RWPE2 (cell line): ENCODE measurements at regions not wholly inside any gene's neighbourhood (a gene's known extent, or its start where the extent isn't known, plus 50 kb on each side); places are given as distances from the start of the nearest gene placed in this dataset.

Source experiments
- ATAC-seq: fragments of 200-7000 bp; cut with Tn5 transposase; 3 replicates; pipeline ENCODE4 v1.9.1; 2021; ENCODE audit warnings: low read depth
- DNase-seq: peaks from one replicate; pipeline ENCODE4 v3.0.0-alpha.2; 2020; ENCODE audit warnings: low spot score
- H3K27ac ChIP-seq: fragments of 450-650 bp; 2 replicates; pipeline ENCODE4 v1.5.1; 2017; ENCODE audit warnings: mild to moderate bottlenecking; ENCODE audit not compliant: poor library complexity, severe bottlenecking
- H3K27me3 ChIP-seq: fragments of 250-450 bp; sonication (Bioruptor Pico); 2 replicates; pipeline ENCODE4 v1.5.1; 2021; ENCODE audit warnings: mild to moderate bottlenecking, moderate library complexity; ENCODE audit not compliant: insufficient read depth, poor library complexity, severe bottlenecking
- H3K36me3 ChIP-seq: fragments of 250-450 bp; sonication (Bioruptor Pico); 2 replicates; pipeline ENCODE4 v1.5.1; 2020; ENCODE audit warnings: low read depth, mild to moderate bottlenecking, moderate library complexity
- H3K4me1 ChIP-seq: fragments of 250-450 bp; sonication (Bioruptor Pico); 2 replicates; pipeline ENCODE4 v1.5.1; 2021; ENCODE audit warnings: mild to moderate bottlenecking, moderate library complexity; ENCODE audit not compliant: insufficient read depth, poor library complexity, severe bottlenecking
- H3K4me3 ChIP-seq: fragments of 250-450 bp; sonication (Bioruptor Pico); 2 replicates; pipeline ENCODE4 v1.5.1; 2021; ENCODE audit warnings: mild to moderate bottlenecking, moderate library complexity; ENCODE audit not compliant: severe bottlenecking
- H3K9me3 ChIP-seq: fragments of 250-450 bp; sonication (Bioruptor Pico); 2 replicates; pipeline ENCODE4 v1.5.1; 2021; ENCODE audit warnings: mild to moderate bottlenecking, moderate library complexity; ENCODE audit not compliant: severe bottlenecking
- TF ChIP-seq, protein P1 (sequence below): fragments of 450-650 bp; IDR thresholded peaks from one replicate; pipeline ENCODE4 v1.5.1; 2017; ENCODE audit warnings: mild to moderate bottlenecking, moderate library complexity; ENCODE audit not compliant: poor library complexity, severe bottlenecking

DNA sequence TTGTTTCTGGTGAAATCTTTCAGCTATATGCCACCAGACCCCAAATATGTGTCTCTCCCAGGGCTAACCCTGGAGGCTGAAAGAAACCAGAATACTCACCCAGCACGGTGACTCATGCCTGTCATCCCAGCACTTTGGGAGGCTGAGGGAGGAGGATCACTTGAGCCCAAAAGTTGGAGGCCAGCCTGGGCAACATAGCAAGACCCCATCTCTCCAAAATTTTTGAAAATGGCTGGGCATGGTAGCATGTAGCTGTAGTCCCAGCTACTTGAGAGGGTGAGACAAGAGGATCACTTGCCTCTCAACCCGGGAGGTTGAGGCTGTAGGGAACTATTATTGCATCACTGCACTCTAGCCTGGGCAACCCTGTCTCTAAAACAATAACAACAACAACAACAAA is 76.1 kb upstream of the UQCRFS1 start:
- DNase-seq (no peak), ATAC-seq (no peak)
- Histone ChIP-seq H3K4me1 (peaks cover 2% of the 10 kb centered on the region), H3K36me3 (no peaks in the 10 kb centered on the region), H3K27me3 (no peaks in the 10 kb centered on the region), H3K27ac (no peak overlapping the region), H3K4me3 (no peak overlapping the region), H3K9me3 (no peaks in the 10 kb centered on the region)
- TF ChIP-seq, protein P1, sequence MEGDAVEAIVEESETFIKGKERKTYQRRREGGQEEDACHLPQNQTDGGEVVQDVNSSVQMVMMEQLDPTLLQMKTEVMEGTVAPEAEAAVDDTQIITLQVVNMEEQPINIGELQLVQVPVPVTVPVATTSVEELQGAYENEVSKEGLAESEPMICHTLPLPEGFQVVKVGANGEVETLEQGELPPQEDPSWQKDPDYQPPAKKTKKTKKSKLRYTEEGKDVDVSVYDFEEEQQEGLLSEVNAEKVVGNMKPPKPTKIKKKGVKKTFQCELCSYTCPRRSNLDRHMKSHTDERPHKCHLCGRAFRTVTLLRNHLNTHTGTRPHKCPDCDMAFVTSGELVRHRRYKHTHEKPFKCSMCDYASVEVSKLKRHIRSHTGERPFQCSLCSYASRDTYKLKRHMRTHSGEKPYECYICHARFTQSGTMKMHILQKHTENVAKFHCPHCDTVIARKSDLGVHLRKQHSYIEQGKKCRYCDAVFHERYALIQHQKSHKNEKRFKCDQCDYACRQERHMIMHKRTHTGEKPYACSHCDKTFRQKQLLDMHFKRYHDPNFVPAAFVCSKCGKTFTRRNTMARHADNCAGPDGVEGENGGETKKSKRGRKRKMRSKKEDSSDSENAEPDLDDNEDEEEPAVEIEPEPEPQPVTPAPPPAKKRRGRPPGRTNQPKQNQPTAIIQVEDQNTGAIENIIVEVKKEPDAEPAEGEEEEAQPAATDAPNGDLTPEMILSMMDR = no peak

DNA sequence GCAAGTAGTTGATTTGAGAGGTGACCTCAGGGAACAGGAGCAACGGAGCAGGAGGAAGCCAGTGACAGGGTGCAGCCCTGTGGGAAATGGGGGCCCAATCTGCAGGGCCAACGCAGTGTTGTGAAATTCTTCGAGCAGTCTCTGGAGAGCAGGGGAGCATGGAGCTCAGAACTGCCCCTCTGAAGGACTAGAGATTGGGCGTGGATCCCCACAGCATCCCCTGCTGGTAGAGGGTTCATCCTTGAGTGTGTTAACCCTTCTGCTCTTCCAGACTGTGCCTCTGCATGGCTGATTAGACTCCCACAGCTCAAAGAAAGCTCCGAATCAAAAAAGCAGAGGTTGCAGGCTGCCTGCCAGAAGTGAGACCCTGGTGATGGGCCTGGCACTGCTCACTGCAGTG is 77.9 kb upstream of the UQCRFS1 start:
- H3K4me1 ChIP-seq = no peaks in the 10 kb centered on the region
- H3K27ac ChIP-seq = no peak overlapping the region
- DNase-seq = no peak
- no peak overlapping the region for H3K4me3 ChIP-seq
- H3K9me3 ChIP-seq = no peaks in the 10 kb centered on the region
- H3K27me3 ChIP-seq = no peaks in the 10 kb centered on the region
- ATAC-seq = no peak
- H3K36me3 ChIP-seq = no peaks in the 10 kb centered on the region
- TF ChIP-seq, protein P1 = no peak

DNA sequence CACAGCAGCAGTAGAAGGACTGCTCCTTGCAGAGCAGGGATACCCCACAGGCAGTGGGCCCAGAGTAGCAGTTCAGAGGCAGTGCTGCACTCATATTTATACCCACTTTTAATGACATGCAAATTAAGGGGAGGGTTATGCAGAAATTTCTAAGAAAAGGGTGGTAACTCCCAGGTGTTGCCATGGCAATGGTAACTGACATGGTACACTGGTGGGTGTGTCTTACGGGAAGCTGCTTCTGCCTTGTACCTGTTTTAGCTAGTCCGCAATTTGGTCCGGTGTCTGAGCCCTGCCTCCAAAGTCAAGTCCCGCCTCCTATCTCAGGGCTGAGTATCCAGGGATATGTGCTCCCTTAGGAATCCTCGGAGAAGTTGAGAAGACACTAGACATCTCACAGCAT is 79.2 kb upstream of the UQCRFS1 start:
- TF ChIP-seq, protein P1 = no peak
- no peaks in the 10 kb centered on the region for H3K36me3 ChIP-seq
- H3K4me1 ChIP-seq = no peaks in the 10 kb centered on the region
- no peak for ATAC-seq
- no peaks in the 10 kb centered on the region for H3K27me3 ChIP-seq
- no peak for DNase-seq
- no peak overlapping the region for H3K4me3 ChIP-seq
- H3K9me3 ChIP-seq = no peaks in the 10 kb centered on the region
- no peak overlapping the region for H3K27ac ChIP-seq

DNA sequence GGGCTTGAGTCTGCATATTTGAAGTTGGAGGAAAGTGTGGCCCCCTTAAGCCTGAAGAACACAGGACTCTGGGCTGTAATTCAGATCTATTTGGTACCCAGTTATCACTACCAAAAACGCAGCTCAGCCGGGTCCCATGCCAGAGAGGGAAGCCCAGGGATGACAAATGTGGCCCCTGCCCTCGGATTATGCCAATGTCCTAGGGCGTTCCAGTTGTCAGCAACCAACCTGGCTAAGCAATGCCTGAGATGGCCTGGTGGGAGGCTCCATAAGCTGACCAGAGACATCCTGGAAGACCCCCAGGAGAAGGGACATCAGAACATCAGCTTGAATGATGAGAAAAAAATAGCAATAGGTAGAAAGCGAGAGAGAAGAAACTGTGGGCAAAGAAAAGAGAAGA is 79.6 kb upstream of the UQCRFS1 start:
- Histone ChIP-seq H3K36me3 (no peaks in the 10 kb centered on the region), H3K9me3 (no peaks in the 10 kb centered on the region), H3K27ac (no peak overlapping the region), H3K4me1 (no peaks in the 10 kb centered on the region), H3K4me3 (no peak overlapping the region), H3K27me3 (no peaks in the 10 kb centered on the region)
- TF ChIP-seq, protein P1 = no peak
- no peak for ATAC-seq
- DNase-seq = no peak

DNA sequence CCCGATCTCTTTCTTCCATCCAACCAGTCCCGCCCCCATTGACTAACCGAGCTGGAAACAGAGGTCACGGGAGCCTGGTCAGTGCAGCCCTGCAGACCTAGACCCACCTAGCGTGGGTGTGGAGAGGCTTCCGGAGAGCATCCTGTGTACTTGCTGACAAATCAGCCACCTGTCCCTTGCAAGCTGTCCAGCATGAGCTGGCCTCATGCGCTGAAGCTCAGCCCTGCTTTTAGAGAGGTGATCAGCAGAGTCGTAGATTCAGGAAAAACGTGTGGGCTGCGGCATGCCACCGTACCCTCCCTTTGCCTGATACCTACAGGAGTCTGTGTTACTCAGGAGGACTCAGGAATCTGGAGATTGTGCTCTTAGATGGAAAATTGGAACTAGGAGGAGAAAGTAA is 80.3 kb upstream of the UQCRFS1 start:
- Histone ChIP-seq H3K27me3 (no peaks in the 10 kb centered on the region), H3K9me3 (no peaks in the 10 kb centered on the region), H3K36me3 (no peaks in the 10 kb centered on the region), H3K4me1 (no peaks in the 10 kb centered on the region), H3K27ac (no peak overlapping the region), H3K4me3 (no peak overlapping the region)
- DNase-seq (peak; percentile 27), ATAC-seq (no peak)
- TF ChIP-seq, protein P1 = no peak
